Spleen (tissue), 11 donors: ENCODE measurements at regions not wholly inside any gene's neighbourhood (a gene's known extent, or its start where the extent isn't known, plus 50 kb on each side); places are given as distances from the start of the nearest gene placed in this dataset.

Experiments used
- DNase-seq: peaks from one replicate; pipeline ENCODE4 v3.0.0-alpha.2; 2020
- H3K27ac ChIP-seq, 8 donors: fragments of 200-600 bp; sonication (generic) in 7 of 8; 1 replicate in 4 of 8; 2 replicates in 4 of 8; pipeline versions ENCODE4 v1.5.0 to v1.8.0; 2016 to 2021; ENCODE audit warnings: inconsistent platforms in 4 of 8, mild to moderate bottlenecking in 4 of 8, moderate library complexity in 1 of 8
- H3K27me3 ChIP-seq, 7 donors: fragments of 200-600 bp; sonication (generic) in 6 of 7; replicated peaks in 1 of 7; 1 replicate in 4 of 7; 2 replicates in 3 of 7; pipeline versions ENCODE4 v1.5.0 to v1.8.0; 2016 to 2021; ENCODE audit warnings: inconsistent platforms in 3 of 7, mild to moderate bottlenecking in 1 of 7
- H3K36me3 ChIP-seq, 6 donors: fragments of 200-600 bp; sonication (generic) in 5 of 6; 1 replicate in 4 of 6; 2 replicates in 2 of 6; pipeline versions ENCODE4 v1.5.0 to v1.8.0; 2016 to 2021; ENCODE audit warnings: inconsistent platforms in 2 of 6
- H3K4me1 ChIP-seq, 6 donors: fragments of 200-600 bp; sonication (generic) in 5 of 6; 1 replicate in 3 of 6; 2 replicates in 3 of 6; pipeline versions ENCODE4 v1.5.0 to v1.8.0; 2016 to 2021; ENCODE audit warnings: inconsistent platforms in 3 of 6
- H3K4me3 ChIP-seq, 8 donors: fragments of 200-600 bp; sonication (generic) in 7 of 8; 1 replicate in 4 of 8; 2 replicates in 4 of 8; pipeline versions ENCODE4 v1.5.0 to v1.8.0; 2016 to 2021; ENCODE audit warnings: inconsistent platforms in 4 of 8, mild to moderate bottlenecking in 4 of 8, moderate library complexity in 2 of 8
- H3K9me3 ChIP-seq, 8 donors: fragments of 200-600 bp; sonication (generic) in 7 of 8; 1 replicate in 4 of 8; 2 replicates in 4 of 8; pipeline versions ENCODE4 v1.5.0 to v1.8.0; 2016 to 2021; ENCODE audit warnings: inconsistent platforms in 4 of 8
- CTCF ChIP-seq, 11 experiments: fragments of 200-600 bp in 7 of 11; fragments of 450-650 bp in 4 of 11; sonication (generic) in 4 of 11; IDR thresholded peaks in 8 of 11; conservative IDR thresholded peaks in 3 of 11; 1 replicate in 7 of 11; 2 replicates in 4 of 11; pipeline versions ENCODE4 v1.4.0 to v1.8.0; 2016 to 2021; ENCODE audit warnings: antibody characterized with exemption in 11 of 11, inconsistent platforms in 4 of 11, mild to moderate bottlenecking in 1 of 11
- POLR2A ChIP-seq, 3 donors: fragments of 450-650 bp; IDR thresholded peaks; one replicate each; pipeline ENCODE4 v1.5.1; 2017; ENCODE audit warnings: antibody characterized with exemption in 3 of 3, mild to moderate bottlenecking in 1 of 3
- POLR2AphosphoS5 ChIP-seq, 3 donors: sonication (generic); formaldehyde crosslinking; IDR thresholded peaks; one replicate each; pipeline ENCODE4 v1.5.1; 2017; ENCODE audit warnings: antibody characterized with exemption in 3 of 3
- WGBS, 5 donors: extraction: QIAGEN DNeasy Blood & Tissue Kit in 3 of 5; methylation state at CpG; one replicate each; pipeline versions ENCODE4 v1.1.5 to v1.1.7; 2013 to 2018; 5-methylcytosine and 5-hydroxymethylcytosine counted together
- intact Hi-C: fragments of 100-400 bp; cut with DNase I; formaldehyde crosslinking; loops from one replicate; pipeline ENCODE4 v1.15.0; 2023; ENCODE audit warnings: low total_unique reads
- donor health status: healthy with polysubstance abuse.
- donor health status: DM: no; HTN: no; CAD: no; lungs with moderate emphysema.
- donor health status: DM: no; HTN: no; CAD: no.
- donor health status: Bipolar disorder and iron deficiency.
- donor health status: healthy.
- donor health status: DM: no; HTN: no; CAD: no.
- donor health status: DM: yes; HTN: yes; CAD: no.

DNA sequence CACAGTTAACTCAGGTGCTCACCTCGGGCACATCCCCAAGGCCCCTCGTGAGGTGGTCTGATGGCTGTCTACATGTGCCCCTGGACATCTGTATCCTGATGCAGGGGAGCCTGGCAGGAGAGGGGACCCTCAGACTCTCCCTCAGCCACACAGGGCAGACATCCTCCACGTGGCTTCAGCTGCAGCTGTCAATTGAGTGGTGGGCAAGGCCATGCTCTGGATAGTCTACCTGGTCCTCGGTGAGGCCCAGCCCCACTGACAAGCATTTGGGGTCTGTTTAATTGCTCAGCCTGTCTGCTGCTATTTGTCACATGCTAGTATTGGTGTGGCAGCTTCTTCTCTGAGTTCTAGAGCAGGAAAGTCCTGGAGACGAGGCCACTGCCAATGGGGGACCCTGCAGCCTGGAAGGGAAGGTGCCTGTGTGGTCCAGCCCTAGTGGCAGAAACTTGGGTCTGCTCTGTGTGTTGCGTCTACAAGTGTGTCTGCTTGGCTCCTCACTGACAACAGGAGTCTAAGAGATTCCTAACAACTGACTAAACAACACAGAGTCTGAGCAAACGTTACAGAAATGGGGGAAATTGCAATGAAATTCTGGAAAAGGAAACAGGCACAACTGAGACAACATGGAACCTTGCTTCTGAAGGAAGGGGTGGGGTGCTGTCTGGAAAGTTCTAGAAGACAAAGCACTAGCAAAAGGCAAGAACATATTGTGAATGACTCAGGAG is 59.3 kb upstream of the IGFBP3 start:
- H3K27me3 ChIP-seq = peaks cover 0 to 8% (median 0%) of the 10 kb centered on the region in 7 donors
- TF ChIP-seq POLR2A (IDR thresholded peaks at IDR 0.05) (no peak), CTCF (IDR thresholded peaks at IDR 0.05 in 8 of 11, conservative IDR thresholded peaks at IDR 0.05 in 3 of 11) (no peak), POLR2AphosphoS5 (IDR thresholded peaks at IDR 0.05) (no peak)
- WGBS, 5 donors = 71 to 86% (median 75%) methylated on average over 5 to 7 of the region's 7 CpGs
- DNase-seq = no peak
- peaks cover 0 to 4% (median 0%) of the 10 kb centered on the region in 8 donors for H3K9me3 ChIP-seq
- H3K36me3 ChIP-seq = no peaks in the 10 kb centered on the region
- H3K4me1 ChIP-seq = no peaks in the 10 kb centered on the region
- no peak overlapping the region for H3K27ac ChIP-seq
- no peak overlapping the region for H3K4me3 ChIP-seq
- intact Hi-C loops = no loop called here

DNA sequence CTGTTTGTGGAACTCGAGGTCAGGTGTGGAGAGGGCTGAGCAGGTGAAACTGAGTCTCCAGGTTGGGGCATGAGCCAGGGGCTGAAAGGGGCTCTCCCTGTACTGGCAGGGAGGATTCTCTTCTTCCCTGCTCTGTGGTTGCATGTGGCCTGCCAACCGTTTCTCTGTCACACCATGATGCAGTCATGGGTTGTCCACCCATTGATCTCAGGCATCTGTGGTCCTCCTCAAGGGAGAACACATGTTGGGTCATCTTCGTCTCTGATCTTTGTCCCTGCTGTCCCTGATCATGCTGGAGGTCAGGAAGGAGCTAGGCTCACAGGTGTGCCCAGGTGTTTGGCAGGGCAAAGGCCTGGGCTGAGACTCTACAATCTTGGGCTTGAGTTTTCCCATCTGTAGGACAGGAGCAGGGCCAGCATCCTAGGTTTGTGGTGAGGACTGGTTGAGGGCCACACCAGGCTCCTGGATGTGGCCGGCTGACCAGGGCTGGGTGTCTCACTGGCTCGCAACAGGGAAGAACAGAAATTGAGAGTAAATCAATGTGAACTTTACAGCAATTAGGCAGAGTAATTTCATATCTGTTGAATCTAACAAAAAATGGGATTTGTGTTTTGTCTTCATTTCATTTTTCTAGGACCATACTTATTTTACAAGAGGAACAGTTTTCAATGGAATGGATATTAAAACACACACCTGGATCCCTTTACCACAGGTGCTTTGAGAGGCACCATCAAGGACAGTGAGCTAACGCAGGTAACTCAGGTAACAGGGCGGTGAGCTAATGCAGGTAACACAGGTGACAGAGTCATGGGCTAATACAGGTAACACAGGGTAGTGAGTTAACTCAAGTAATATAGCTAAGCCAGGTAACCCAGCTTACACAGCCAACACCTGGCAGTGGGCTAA is 58.5 kb upstream of the IGFBP3 start:
- Histone ChIP-seq H3K27me3 (peaks cover 0 to 8% (median 0%) of the 10 kb centered on the region in 7 donors), H3K36me3 (no peaks in the 10 kb centered on the region), H3K4me3 (no peak overlapping the region), H3K9me3 (peaks cover 0 to 4% (median 0%) of the 10 kb centered on the region in 8 donors), H3K4me1 (no peaks in the 10 kb centered on the region), H3K27ac (no peak overlapping the region)
- intact Hi-C loops = no loop called here
- DNase-seq = no peak
- 71 to 88% (median 81%) methylated on average over 7 of the region's 7 CpGs for WGBS, 5 donors
- no peak for TF ChIP-seq CTCF (IDR thresholded peaks at IDR 0.05 in 8 of 11, conservative IDR thresholded peaks at IDR 0.05 in 3 of 11)
- TF ChIP-seq POLR2AphosphoS5 (IDR thresholded peaks at IDR 0.05) = no peak
- no peak for TF ChIP-seq POLR2A (IDR thresholded peaks at IDR 0.05)

GRCh38 chr7:45978731-45979211 is 57.7 kb upstream of the IGFBP3 start:
- no peaks in the 10 kb centered on the region for H3K4me1 ChIP-seq
- H3K36me3 ChIP-seq = no peaks in the 10 kb centered on the region
- peak overlapping the region in 1 of 8 donors; percentile 15 for H3K27ac ChIP-seq
- intact Hi-C loops = no loop called here
- TF ChIP-seq CTCF (IDR thresholded peaks at IDR 0.05 in 8 of 11, conservative IDR thresholded peaks at IDR 0.05 in 3 of 11) (no peak), POLR2AphosphoS5 (IDR thresholded peaks at IDR 0.05) (no peak), POLR2A (IDR thresholded peaks at IDR 0.05) (no peak)
- no peak for DNase-seq
- H3K4me3 ChIP-seq = no peak overlapping the region
- peaks cover 0 to 8% (median 0%) of the 10 kb centered on the region in 7 donors for H3K27me3 ChIP-seq
- H3K9me3 ChIP-seq = peaks cover 0 to 4% (median 0%) of the 10 kb centered on the region in 8 donors
- WGBS, 5 donors = 55 to 64% (median 57%) methylated on average over 2 of the region's 2 CpGs
